Endodermal cell (in vitro differentiated cells): ENCODE measurements at regions not wholly inside any gene's neighbourhood (a gene's known extent, or its start where the extent isn't known, plus 50 kb on each side); places are given as distances from the start of the nearest gene placed in this dataset.

Source experiments
- DNase-seq: peaks from one replicate; pipeline ENCODE4 v3.0.0-alpha.2; 2017
- H3K27ac ChIP-seq: 2 replicates; pipeline ENCODE4 v1.5.1; 2013; ENCODE audit warnings: mild to moderate bottlenecking, low read depth, low read length, moderate library complexity
- H3K27me3 ChIP-seq: 2 replicates; pipeline ENCODE4 v1.6.1; 2013; ENCODE audit warnings: mild to moderate bottlenecking, low read length, moderate library complexity; ENCODE audit not compliant: insufficient read depth, control insufficient read depth, poor library complexity, severe bottlenecking
- H3K36me3 ChIP-seq: 2 replicates; pipeline ENCODE4 v1.7.0; 2013; ENCODE audit warnings: mild to moderate bottlenecking, low read length, moderate library complexity; ENCODE audit not compliant: control insufficient read depth, insufficient read depth
- H3K4me1 ChIP-seq: one replicate; pipeline ENCODE4 v1.7.0; 2013; ENCODE audit warnings: low read length; ENCODE audit not compliant: control insufficient read depth, insufficient read depth
- H3K4me3 ChIP-seq: 2 replicates; pipeline ENCODE4 v1.5.1; 2013; ENCODE audit warnings: mild to moderate bottlenecking, low read length, moderate library complexity
- H3K9ac ChIP-seq: 2 replicates; pipeline ENCODE4 v1.6.1; 2013; ENCODE audit warnings: mild to moderate bottlenecking, low read length, moderate library complexity; ENCODE audit not compliant: poor library complexity, severe bottlenecking; ENCODE audit errors: extremely low read depth
- H3K9me3 ChIP-seq: 2 replicates; pipeline ENCODE4 v1.6.1; 2013; ENCODE audit warnings: mild to moderate bottlenecking, low read length, moderate library complexity; ENCODE audit not compliant: control insufficient read depth
- H3K27ac Mint-ChIP-seq: 2 replicates; pipeline ENCODE4 v1.8.0; 2020; ENCODE audit warnings: mixed read lengths
- H3K27me3 Mint-ChIP-seq: 2 replicates; pipeline ENCODE4 v1.8.0; 2021; ENCODE audit warnings: mild to moderate bottlenecking, mixed read lengths; ENCODE audit not compliant: insufficient read depth
- H3K36me3 Mint-ChIP-seq: 2 replicates; pipeline ENCODE4 v1.8.0; 2020; ENCODE audit warnings: low read depth, mixed read lengths
- H3K4me1 Mint-ChIP-seq: 2 replicates; pipeline ENCODE4 v1.8.0; 2020; ENCODE audit warnings: mixed read lengths
- H3K4me3 Mint-ChIP-seq: 2 replicates; pipeline ENCODE4 v1.8.0; 2020; ENCODE audit warnings: mild to moderate bottlenecking, moderate library complexity, mixed read lengths
- H3K9me3 Mint-ChIP-seq: 2 replicates; pipeline ENCODE4 v1.8.0; 2020; ENCODE audit warnings: mild to moderate bottlenecking, mixed read lengths
- WGBS, 2 experiments: methylation state at CpG; one replicate each; pipeline versions ENCODE4 v1.1.5 to v1.1.7; 2013; ENCODE audit warnings: missing lambda C conversion rate in 2 of 2, mixed read lengths in 1 of 2; ENCODE audit not compliant: insufficient coverage in 1 of 2, insufficient read length in 1 of 2; 5-methylcytosine and 5-hydroxymethylcytosine counted together
- TF ChIP-seq, protein P1 (sequence below): fragments of 200-600 bp; sonication (generic); conservative IDR thresholded peaks from 2 replicates; pipeline ENCODE4 v1.5.0; 2021; ENCODE audit warnings: antibody characterized with exemption, mild to moderate bottlenecking

DNA sequence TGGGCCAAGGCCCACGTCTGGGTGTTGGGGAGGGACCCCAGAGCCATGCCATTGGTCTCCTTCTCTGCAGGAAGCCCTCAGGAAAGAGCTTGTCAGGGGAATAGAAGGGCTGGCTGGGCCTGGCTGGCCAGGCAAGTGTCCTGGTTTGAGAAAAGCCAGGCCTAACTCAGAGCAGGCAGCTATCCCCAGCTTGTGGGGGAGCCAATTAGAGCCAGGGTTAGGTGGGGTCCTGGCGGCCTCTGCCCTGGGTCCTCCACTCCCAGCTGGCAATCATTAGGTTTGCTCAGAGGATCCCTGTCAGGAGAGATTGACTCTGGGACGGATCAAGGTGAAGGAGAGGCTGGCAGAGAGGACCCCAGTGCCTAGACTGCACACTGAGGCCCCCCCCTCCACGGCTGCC is 64.8 kb downstream of the PJA1 start:
- H3K36me3 Mint-ChIP-seq = no peaks in the 10 kb centered on the region
- no peak overlapping the region for H3K4me3 Mint-ChIP-seq
- no peak overlapping the region for H3K27ac ChIP-seq
- H3K27ac Mint-ChIP-seq = no peak overlapping the region
- H3K9me3 Mint-ChIP-seq = peaks cover 41% of the 10 kb centered on the region
- no peak for DNase-seq
- no peaks in the 10 kb centered on the region for H3K9me3 ChIP-seq
- peaks cover 16% of the 10 kb centered on the region for H3K4me1 Mint-ChIP-seq
- no peaks in the 10 kb centered on the region for H3K27me3 Mint-ChIP-seq
- no peak overlapping the region for H3K4me3 ChIP-seq
- TF ChIP-seq, protein P1, sequence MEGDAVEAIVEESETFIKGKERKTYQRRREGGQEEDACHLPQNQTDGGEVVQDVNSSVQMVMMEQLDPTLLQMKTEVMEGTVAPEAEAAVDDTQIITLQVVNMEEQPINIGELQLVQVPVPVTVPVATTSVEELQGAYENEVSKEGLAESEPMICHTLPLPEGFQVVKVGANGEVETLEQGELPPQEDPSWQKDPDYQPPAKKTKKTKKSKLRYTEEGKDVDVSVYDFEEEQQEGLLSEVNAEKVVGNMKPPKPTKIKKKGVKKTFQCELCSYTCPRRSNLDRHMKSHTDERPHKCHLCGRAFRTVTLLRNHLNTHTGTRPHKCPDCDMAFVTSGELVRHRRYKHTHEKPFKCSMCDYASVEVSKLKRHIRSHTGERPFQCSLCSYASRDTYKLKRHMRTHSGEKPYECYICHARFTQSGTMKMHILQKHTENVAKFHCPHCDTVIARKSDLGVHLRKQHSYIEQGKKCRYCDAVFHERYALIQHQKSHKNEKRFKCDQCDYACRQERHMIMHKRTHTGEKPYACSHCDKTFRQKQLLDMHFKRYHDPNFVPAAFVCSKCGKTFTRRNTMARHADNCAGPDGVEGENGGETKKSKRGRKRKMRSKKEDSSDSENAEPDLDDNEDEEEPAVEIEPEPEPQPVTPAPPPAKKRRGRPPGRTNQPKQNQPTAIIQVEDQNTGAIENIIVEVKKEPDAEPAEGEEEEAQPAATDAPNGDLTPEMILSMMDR = no peak
- no peak overlapping the region for H3K9ac ChIP-seq
- 95 to 100% methylated on average over 2 to 4 of the region's 4 CpGs for WGBS, 2 experiments
- peaks cover 5% of the 10 kb centered on the region for H3K4me1 ChIP-seq
- no peaks in the 10 kb centered on the region for H3K36me3 ChIP-seq
- no peaks in the 10 kb centered on the region for H3K27me3 ChIP-seq

DNA sequence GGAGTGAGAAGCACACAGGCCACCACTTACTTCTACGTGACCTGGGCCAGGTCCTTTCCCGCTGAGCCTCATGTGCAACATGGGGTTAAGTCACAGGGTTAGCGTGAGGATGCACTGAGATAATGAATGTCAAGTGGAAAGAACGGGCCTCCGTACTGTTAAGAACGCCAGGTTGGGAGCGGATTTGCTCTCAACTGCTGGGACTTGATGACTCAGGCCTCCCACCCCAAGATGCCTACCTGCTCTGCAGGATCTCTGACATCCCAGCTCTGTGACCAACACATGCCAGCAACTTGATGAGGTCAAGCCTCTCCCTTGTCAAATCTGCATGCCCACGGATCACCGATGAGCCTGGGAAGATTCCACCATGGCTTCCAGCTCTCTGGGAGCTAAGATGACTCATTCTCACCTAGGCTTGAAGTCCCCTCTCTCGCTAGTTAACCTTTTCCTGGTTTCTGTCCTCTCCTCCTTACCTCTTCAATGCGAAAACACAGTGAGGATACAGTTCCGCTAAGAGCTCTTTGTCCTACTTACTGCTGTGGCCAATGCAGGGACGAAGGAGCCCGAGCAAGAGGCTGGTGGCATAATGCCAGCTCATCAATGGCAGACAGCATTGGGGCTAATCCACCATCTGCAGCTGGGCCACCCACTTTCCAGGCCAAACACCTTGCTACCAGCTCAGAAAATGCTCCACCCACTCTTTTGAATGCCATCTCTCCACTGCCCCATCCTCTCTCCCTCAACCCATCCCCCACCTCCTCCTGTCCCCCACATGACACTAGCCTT is 67.6 kb downstream of the PJA1 start:
- Mint-ChIP-seq H3K9me3 (peaks cover 22% of the 10 kb centered on the region), H3K27me3 (no peaks in the 10 kb centered on the region), H3K4me3 (no peak overlapping the region), H3K4me1 (peaks cover 12% of the 10 kb centered on the region), H3K27ac (no peak overlapping the region), H3K36me3 (no peaks in the 10 kb centered on the region)
- TF ChIP-seq, protein P1 = no peak
- Histone ChIP-seq H3K9me3 (no peaks in the 10 kb centered on the region), H3K9ac (no peak overlapping the region), H3K36me3 (no peaks in the 10 kb centered on the region), H3K4me1 (no peaks in the 10 kb centered on the region), H3K4me3 (no peak overlapping the region), H3K27me3 (no peaks in the 10 kb centered on the region), H3K27ac (no peak overlapping the region)
- WGBS, 2 experiments = 70 to 94% methylated on average over 3 to 14 of the region's 14 CpGs
- DNase-seq = peak; percentile 82

DNA sequence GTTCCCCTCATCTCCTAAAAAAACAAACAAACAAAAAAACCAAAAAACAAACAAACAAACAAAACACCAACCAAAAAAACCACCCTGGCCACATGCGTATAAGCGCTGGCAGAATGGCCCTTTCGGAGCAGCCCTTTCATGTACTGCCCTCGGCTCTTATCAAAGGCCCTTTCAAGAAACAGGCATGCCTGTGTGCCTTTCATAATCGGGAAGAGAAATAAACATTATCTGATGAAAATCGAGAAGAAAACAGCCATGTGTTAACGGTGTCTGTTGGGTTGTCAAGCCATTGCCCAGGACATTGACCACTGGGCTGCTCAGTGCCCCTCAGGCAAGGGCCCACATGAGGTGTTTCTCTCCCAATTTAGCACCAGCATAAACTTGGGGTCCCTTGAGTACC is 68.3 kb downstream of the PJA1 start:
- no peaks in the 10 kb centered on the region for H3K9me3 ChIP-seq
- TF ChIP-seq, protein P1 = no peak
- peaks cover 21% of the 10 kb centered on the region for H3K9me3 Mint-ChIP-seq
- no peak overlapping the region for H3K27ac ChIP-seq
- H3K36me3 ChIP-seq = no peaks in the 10 kb centered on the region
- H3K27me3 ChIP-seq = no peaks in the 10 kb centered on the region
- no peak overlapping the region for H3K27ac Mint-ChIP-seq
- H3K4me1 Mint-ChIP-seq = peaks cover 11% of the 10 kb centered on the region
- no peak overlapping the region for H3K4me3 ChIP-seq
- no peaks in the 10 kb centered on the region for H3K4me1 ChIP-seq
- no peak overlapping the region for H3K4me3 Mint-ChIP-seq
- DNase-seq = no peak
- no peak overlapping the region for H3K9ac ChIP-seq
- H3K27me3 Mint-ChIP-seq = no peaks in the 10 kb centered on the region
- 80 to 92% methylated on average over 3 to 7 of the region's 7 CpGs for WGBS, 2 experiments
- no peaks in the 10 kb centered on the region for H3K36me3 Mint-ChIP-seq
